ENCODE measurements at regions not wholly inside any gene's neighbourhood (a gene's known extent, or its start where the extent isn't known, plus 50 kb on each side); places are given as distances from the start of the nearest gene placed in this dataset.
"Not testable (repeated sequence)": the region's sequence is repeated elsewhere in the genome, so short reads cannot be mapped to it uniquely, and the experiment has no call there.

- TF ChIP-seq CTCF, EP300, POLR2A (IDR thresholded peaks at IDR 0.05): not testable (repeated sequence)
Measured at GRCh38 chr7:94722360-94722759, 66.4 kb upstream of the SGCE start.

Data from gastroesophageal sphincter (tissue), 3 donors.